Stimulated activated CD8-positive, alpha-beta memory T cell treated with anti-CD3 and anti-CD28 coated beads, Interleukin-7, amount 100 ng/mL, for 1 hour (primary cell): ENCODE measurements at regions not wholly inside any gene's neighbourhood (a gene's known extent, or its start where the extent isn't known, plus 50 kb on each side); places are given as distances from the start of the nearest gene placed in this dataset.
"Not testable (repeated sequence)": the region's sequence is repeated elsewhere in the genome, so short reads cannot be mapped to it uniquely, and the experiment has no call there.

Experiments
- DNase-seq, 2 donors: peaks; one replicate each; pipeline ENCODE4 v3.0.0-alpha.2; 2020; ENCODE audit warnings: low read depth in 2 of 2

GRCh38 chr4:152193059-152193458, 342.8 kb downstream of the FBXW7 start:
- DNase-seq = no peak

GRCh38 chr4:152190907-152191306, 345.0 kb downstream of the FBXW7 start:
- no peak for DNase-seq

- DNase-seq = no peak
Observed at GRCh38 chr4:152189451-152190179, 346.3 kb downstream of the FBXW7 start.

GRCh38 chr4:152188801-152189200, 347.1 kb downstream of the FBXW7 start:
- DNase-seq = no peak

- DNase-seq = no peak
Observed at GRCh38 chr4:152187693-152188092, 348.2 kb downstream of the FBXW7 start.

GRCh38 chr4:152185786-152186550, 349.9 kb downstream of the FBXW7 start:
- no peak for DNase-seq

- no peak for DNase-seq
Observed at GRCh38 chr4:152181150-152181549, 354.7 kb downstream of the FBXW7 start.

GRCh38 chr4:152180369-152180768, 355.5 kb downstream of the FBXW7 start:
- no peak for DNase-seq

GRCh38 chr4:152177538-152177937, 358.4 kb downstream of the FBXW7 start:
- DNase-seq = not testable (repeated sequence)

GRCh38 chr4:152176627-152177214, 359.2 kb downstream of the FBXW7 start:
- no peak for DNase-seq

- no peak for DNase-seq
Observed at GRCh38 chr4:152175586-152175985, 360.3 kb downstream of the FBXW7 start.

GRCh38 chr4:152172146-152172545, 363.7 kb downstream of the FBXW7 start:
- DNase-seq = no peak

GRCh38 chr4:152171556-152171955, 364.3 kb downstream of the FBXW7 start:
- DNase-seq = no peak

- DNase-seq = no peak
Observed at GRCh38 chr4:152169683-152170082, 366.2 kb downstream of the FBXW7 start.

GRCh38 chr4:152168987-152169616, 366.8 kb downstream of the FBXW7 start:
- no peak for DNase-seq

GRCh38 chr4:152166567-152166966, 369.3 kb downstream of the FBXW7 start:
- DNase-seq = no peak

- DNase-seq = no peak
Observed at GRCh38 chr4:152165846-152166245, 370.0 kb downstream of the FBXW7 start.

- DNase-seq = no peak
Observed at GRCh38 chr4:152165146-152165545, 370.7 kb downstream of the FBXW7 start.

- DNase-seq = no peak
Observed at GRCh38 chr4:152164561-152164960, 371.3 kb downstream of the FBXW7 start.

GRCh38 chr4:152162331-152162697, 373.6 kb downstream of the FBXW7 start:
- no peak for DNase-seq

GRCh38 chr4:152161676-152162330, 374.1 kb downstream of the FBXW7 start:
- no peak for DNase-seq

- DNase-seq = no peak
Observed at GRCh38 chr4:152160225-152160800, 375.6 kb downstream of the FBXW7 start.
